ENCODE measurements at regions not wholly inside any gene's neighbourhood (a gene's known extent, or its start where the extent isn't known, plus 50 kb on each side); places are given as distances from the start of the nearest gene placed in this dataset.

- Histone ChIP-seq H3K36me3 (ENCODE audit: control insufficient read depth, insufficient read depth, low read length) (no peaks in the 10 kb centered on the region), H3K27ac (ENCODE audit: low read depth, low read length) (no peak overlapping the region), H3K9ac (ENCODE audit: low read length) (no peak overlapping the region), H3K27me3 (ENCODE audit: control insufficient read depth, insufficient read depth, low read length) (no peaks in the 10 kb centered on the region), H3K9me3 (ENCODE audit: control insufficient read depth, insufficient read depth, low read depth, low read length) (no peaks in the 10 kb centered on the region; the same call in 1 of the 2 replicates), H3K4me1 (ENCODE audit: control insufficient read depth, insufficient read depth, low read length) (no peaks in the 10 kb centered on the region), H3K4me3 (ENCODE audit: low read depth, low read length) (no peak overlapping the region)
Measured at GRCh38 chr2:222351035-222351434, 52.2 kb upstream of the PAX3 start.

- H3K9ac ChIP-seq (ENCODE audit: low read length) = no peak overlapping the region
- H3K36me3 ChIP-seq (ENCODE audit: control insufficient read depth, insufficient read depth, low read length) = no peaks in the 10 kb centered on the region
- H3K4me3 ChIP-seq (ENCODE audit: low read depth, low read length) = no peak overlapping the region
- H3K9me3 ChIP-seq (ENCODE audit: control insufficient read depth, insufficient read depth, low read depth, low read length) = no peaks in the 10 kb centered on the region; the same call in 1 of the 2 replicates
- H3K27ac ChIP-seq (ENCODE audit: low read depth, low read length) = no peak overlapping the region
- H3K27me3 ChIP-seq (ENCODE audit: control insufficient read depth, insufficient read depth, low read length) = no peaks in the 10 kb centered on the region
- H3K4me1 ChIP-seq (ENCODE audit: control insufficient read depth, insufficient read depth, low read length) = no peaks in the 10 kb centered on the region
Measured at GRCh38 chr2:222352981-222353380, 54.2 kb upstream of the PAX3 start.

- Histone ChIP-seq H3K4me3 (ENCODE audit: low read depth, low read length) (no peak overlapping the region), H3K9ac (ENCODE audit: low read length) (no peak overlapping the region), H3K27ac (ENCODE audit: low read depth, low read length) (no peak overlapping the region), H3K9me3 (ENCODE audit: control insufficient read depth, insufficient read depth, low read depth, low read length) (no peaks in the 10 kb centered on the region; the same call in 1 of the 2 replicates), H3K36me3 (ENCODE audit: control insufficient read depth, insufficient read depth, low read length) (no peaks in the 10 kb centered on the region), H3K27me3 (ENCODE audit: control insufficient read depth, insufficient read depth, low read length) (no peaks in the 10 kb centered on the region), H3K4me1 (ENCODE audit: control insufficient read depth, insufficient read depth, low read length) (no peaks in the 10 kb centered on the region)
Measured at GRCh38 chr2:222353993-222354392, 55.2 kb upstream of the PAX3 start.

GRCh38 chr2:222355860-222356259, 57.1 kb upstream of the PAX3 start:
- Histone ChIP-seq H3K27me3 (ENCODE audit: control insufficient read depth, insufficient read depth, low read length) (no peaks in the 10 kb centered on the region), H3K4me3 (ENCODE audit: low read depth, low read length) (no peak overlapping the region), H3K36me3 (ENCODE audit: control insufficient read depth, insufficient read depth, low read length) (no peaks in the 10 kb centered on the region), H3K9ac (ENCODE audit: low read length) (no peak overlapping the region), H3K9me3 (ENCODE audit: control insufficient read depth, insufficient read depth, low read depth, low read length) (peaks cover 2% of the 10 kb centered on the region; the same call in 1 of the 2 replicates), H3K4me1 (ENCODE audit: control insufficient read depth, insufficient read depth, low read length) (no peaks in the 10 kb centered on the region), H3K27ac (ENCODE audit: low read depth, low read length) (no peak overlapping the region)

- H3K4me3 ChIP-seq (ENCODE audit: low read depth, low read length) = no peak overlapping the region
- H3K9ac ChIP-seq (ENCODE audit: low read length) = no peak overlapping the region
- H3K4me1 ChIP-seq (ENCODE audit: control insufficient read depth, insufficient read depth, low read length) = no peaks in the 10 kb centered on the region
- H3K27ac ChIP-seq (ENCODE audit: low read depth, low read length) = no peak overlapping the region
- 0 out of 2 replicates have a peak, but pooled peaks cover 2% of the 10 kb centered on the region for H3K9me3 ChIP-seq (ENCODE audit: control insufficient read depth, insufficient read depth, low read depth, low read length)
- H3K27me3 ChIP-seq (ENCODE audit: control insufficient read depth, insufficient read depth, low read length) = no peaks in the 10 kb centered on the region
- no peaks in the 10 kb centered on the region for H3K36me3 ChIP-seq (ENCODE audit: control insufficient read depth, insufficient read depth, low read length)
Measured at GRCh38 chr2:222357930-222358329, 59.1 kb upstream of the PAX3 start.

GRCh38 chr2:222358876-222359275, 60.1 kb upstream of the PAX3 start:
- H3K9ac ChIP-seq (ENCODE audit: low read length) = no peak overlapping the region
- no peak overlapping the region for H3K4me3 ChIP-seq (ENCODE audit: low read depth, low read length)
- H3K9me3 ChIP-seq (ENCODE audit: control insufficient read depth, insufficient read depth, low read depth, low read length) = 0 out of 2 replicates have a peak, but pooled peaks cover 2% of the 10 kb centered on the region
- no peaks in the 10 kb centered on the region for H3K27me3 ChIP-seq (ENCODE audit: control insufficient read depth, insufficient read depth, low read length)
- H3K27ac ChIP-seq (ENCODE audit: low read depth, low read length) = no peak overlapping the region
- no peaks in the 10 kb centered on the region for H3K36me3 ChIP-seq (ENCODE audit: control insufficient read depth, insufficient read depth, low read length)
- H3K4me1 ChIP-seq (ENCODE audit: control insufficient read depth, insufficient read depth, low read length) = no peaks in the 10 kb centered on the region

- no peaks in the 10 kb centered on the region for H3K27me3 ChIP-seq (ENCODE audit: control insufficient read depth, insufficient read depth, low read length)
- no peaks in the 10 kb centered on the region for H3K36me3 ChIP-seq (ENCODE audit: control insufficient read depth, insufficient read depth, low read length)
- H3K9me3 ChIP-seq (ENCODE audit: control insufficient read depth, insufficient read depth, low read depth, low read length) = 0 out of 2 replicates have a peak, but pooled peaks cover 2% of the 10 kb centered on the region
- no peak overlapping the region for H3K4me3 ChIP-seq (ENCODE audit: low read depth, low read length)
- no peak overlapping the region for H3K9ac ChIP-seq (ENCODE audit: low read length)
- no peaks in the 10 kb centered on the region for H3K4me1 ChIP-seq (ENCODE audit: control insufficient read depth, insufficient read depth, low read length)
- H3K27ac ChIP-seq (ENCODE audit: low read depth, low read length) = no peak overlapping the region
Measured at GRCh38 chr2:222360146-222360545, 61.3 kb upstream of the PAX3 start.

GRCh38 chr2:222360997-222361396, 62.2 kb upstream of the PAX3 start:
- Histone ChIP-seq H3K27me3 (ENCODE audit: control insufficient read depth, insufficient read depth, low read length) (no peaks in the 10 kb centered on the region), H3K9me3 (ENCODE audit: control insufficient read depth, insufficient read depth, low read depth, low read length) (0 out of 2 replicates have a peak, but pooled peaks cover 2% of the 10 kb centered on the region), H3K4me3 (ENCODE audit: low read depth, low read length) (no peak overlapping the region), H3K27ac (ENCODE audit: low read depth, low read length) (no peak overlapping the region), H3K4me1 (ENCODE audit: control insufficient read depth, insufficient read depth, low read length) (no peaks in the 10 kb centered on the region), H3K9ac (ENCODE audit: low read length) (no peak overlapping the region), H3K36me3 (ENCODE audit: control insufficient read depth, insufficient read depth, low read length) (no peaks in the 10 kb centered on the region)

GRCh38 chr2:222361787-222362186, 62.6 kb upstream of the SGPP2 start:
- 0 out of 2 replicates have a peak, but pooled peaks cover 2% of the 10 kb centered on the region for H3K9me3 ChIP-seq (ENCODE audit: control insufficient read depth, insufficient read depth, low read depth, low read length)
- no peaks in the 10 kb centered on the region for H3K4me1 ChIP-seq (ENCODE audit: control insufficient read depth, insufficient read depth, low read length)
- no peak overlapping the region for H3K27ac ChIP-seq (ENCODE audit: low read depth, low read length)
- no peaks in the 10 kb centered on the region for H3K27me3 ChIP-seq (ENCODE audit: control insufficient read depth, insufficient read depth, low read length)
- H3K36me3 ChIP-seq (ENCODE audit: control insufficient read depth, insufficient read depth, low read length) = no peaks in the 10 kb centered on the region
- no peak overlapping the region for H3K9ac ChIP-seq (ENCODE audit: low read length)
- H3K4me3 ChIP-seq (ENCODE audit: low read depth, low read length) = no peak overlapping the region

- Histone ChIP-seq H3K9ac (ENCODE audit: low read length) (no peak overlapping the region), H3K9me3 (ENCODE audit: control insufficient read depth, insufficient read depth, low read depth, low read length) (0 out of 2 replicates have a peak, but pooled peaks cover 2% of the 10 kb centered on the region), H3K4me3 (ENCODE audit: low read depth, low read length) (no peak overlapping the region), H3K27ac (ENCODE audit: low read depth, low read length) (no peak overlapping the region), H3K36me3 (ENCODE audit: control insufficient read depth, insufficient read depth, low read length) (no peaks in the 10 kb centered on the region), H3K4me1 (ENCODE audit: control insufficient read depth, insufficient read depth, low read length) (no peaks in the 10 kb centered on the region), H3K27me3 (ENCODE audit: control insufficient read depth, insufficient read depth, low read length) (no peaks in the 10 kb centered on the region)
Measured at GRCh38 chr2:222362336-222362735, 62.0 kb upstream of the SGPP2 start.

- Histone ChIP-seq H3K4me3 (ENCODE audit: low read depth, low read length) (no peak overlapping the region), H3K27ac (ENCODE audit: low read depth, low read length) (no peak overlapping the region), H3K9me3 (ENCODE audit: control insufficient read depth, insufficient read depth, low read depth, low read length) (0 out of 2 replicates have a peak, but pooled peaks cover 2% of the 10 kb centered on the region), H3K4me1 (ENCODE audit: control insufficient read depth, insufficient read depth, low read length) (peaks cover 7% of the 10 kb centered on the region), H3K27me3 (ENCODE audit: control insufficient read depth, insufficient read depth, low read length) (no peaks in the 10 kb centered on the region), H3K36me3 (ENCODE audit: control insufficient read depth, insufficient read depth, low read length) (no peaks in the 10 kb centered on the region), H3K9ac (ENCODE audit: low read length) (no peak overlapping the region)
Measured at GRCh38 chr2:222364285-222364895, 60.0 kb upstream of the SGPP2 start.
